ENCODE measurements at regions not wholly inside any gene's neighbourhood (a gene's known extent, or its start where the extent isn't known, plus 50 kb on each side); places are given as distances from the start of the nearest gene placed in this dataset.

- H4K20me1 ChIP-seq (ENCODE audit: insufficient read depth, low read length): no peaks in the 10 kb centered on the region
- H3K9me3 ChIP-seq (ENCODE audit: low read depth, low read length): no peaks in the 10 kb centered on the region
- H3K79me2 ChIP-seq (ENCODE audit: insufficient read depth, low read length): no peaks in the 10 kb centered on the region
- no peak overlapping the region for H3K4me2 ChIP-seq (ENCODE audit: insufficient read depth, low read length)
- DNase-seq (ENCODE audit: insufficient read length, low spot score, missing footprints): no peak
- H3K36me3 ChIP-seq (ENCODE audit: insufficient read depth, low read length): no peaks in the 10 kb centered on the region
- no peak overlapping the region for H3K4me3 ChIP-seq (ENCODE audit: insufficient read depth, low read length)
- H3K27me3 ChIP-seq (ENCODE audit: insufficient read depth, low read length): no peaks in the 10 kb centered on the region
- H2AFZ ChIP-seq (ENCODE audit: low read length): no peak overlapping the region
- no peak for TF ChIP-seq CTCF (IDR thresholded peaks at IDR 0.05; ENCODE audit: extremely low read depth, low read depth, low read length)
- no peaks in the 10 kb centered on the region for H3K4me1 ChIP-seq (ENCODE audit: insufficient read depth, low read length)
- no peak overlapping the region for H3K27ac ChIP-seq (ENCODE audit: low read depth, low read length)
These were observed 149.5 kb downstream of the PPP1R2C start for GRCh38 chrX:42628471-42628870.

- no peaks in the 10 kb centered on the region for H4K20me1 ChIP-seq (ENCODE audit: insufficient read depth, low read length)
- TF ChIP-seq CTCF (IDR thresholded peaks at IDR 0.05; ENCODE audit: extremely low read depth, low read depth, low read length): no peak
- no peaks in the 10 kb centered on the region for H3K4me1 ChIP-seq (ENCODE audit: insufficient read depth, low read length)
- no peak for DNase-seq (ENCODE audit: insufficient read length, low spot score, missing footprints)
- no peaks in the 10 kb centered on the region for H3K27me3 ChIP-seq (ENCODE audit: insufficient read depth, low read length)
- no peak overlapping the region for H3K4me3 ChIP-seq (ENCODE audit: insufficient read depth, low read length)
- no peaks in the 10 kb centered on the region for H3K79me2 ChIP-seq (ENCODE audit: insufficient read depth, low read length)
- no peak overlapping the region for H3K4me2 ChIP-seq (ENCODE audit: insufficient read depth, low read length)
- H3K36me3 ChIP-seq (ENCODE audit: insufficient read depth, low read length): no peaks in the 10 kb centered on the region
- no peaks in the 10 kb centered on the region for H3K9me3 ChIP-seq (ENCODE audit: low read depth, low read length)
- H3K27ac ChIP-seq (ENCODE audit: low read depth, low read length): no peak overlapping the region
- no peak overlapping the region for H2AFZ ChIP-seq (ENCODE audit: low read length)
These were observed 150.1 kb downstream of the PPP1R2C start for GRCh38 chrX:42627891-42628290.

- Histone ChIP-seq H3K4me3 (ENCODE audit: insufficient read depth, low read length) (no peak overlapping the region), H3K9me3 (ENCODE audit: low read depth, low read length) (no peaks in the 10 kb centered on the region)
- TF ChIP-seq CTCF (IDR thresholded peaks at IDR 0.05; ENCODE audit: extremely low read depth, low read depth, low read length): no peak
These were observed 153.4 kb downstream of the PPP1R2C start for GRCh38 chrX:42624524-42624923.

GRCh38 chrX:42619068-42619467 lies 158.9 kb downstream of the PPP1R2C start:
- no peak for TF ChIP-seq CTCF (IDR thresholded peaks at IDR 0.05; ENCODE audit: extremely low read depth, low read depth, low read length)
- Histone ChIP-seq H3K4me1 (ENCODE audit: insufficient read depth, low read length) (no peaks in the 10 kb centered on the region), H4K20me1 (ENCODE audit: insufficient read depth, low read length) (no peaks in the 10 kb centered on the region), H2AFZ (ENCODE audit: low read length) (no peak overlapping the region), H3K36me3 (ENCODE audit: insufficient read depth, low read length) (no peaks in the 10 kb centered on the region), H3K27ac (ENCODE audit: low read depth, low read length) (no peak overlapping the region), H3K79me2 (ENCODE audit: insufficient read depth, low read length) (no peaks in the 10 kb centered on the region), H3K4me2 (ENCODE audit: insufficient read depth, low read length) (no peak overlapping the region), H3K27me3 (ENCODE audit: insufficient read depth, low read length) (no peaks in the 10 kb centered on the region), H3K4me3 (ENCODE audit: insufficient read depth, low read length) (no peak overlapping the region), H3K9me3 (ENCODE audit: low read depth, low read length) (no peaks in the 10 kb centered on the region)
- no peak for DNase-seq (ENCODE audit: insufficient read length, low spot score, missing footprints)

More at GRCh38 chrX:42624524-42624923, 153.4 kb downstream of the PPP1R2C start:
- no peak overlapping the region for H3K4me2 ChIP-seq (ENCODE audit: insufficient read depth, low read length)
- H3K4me1 ChIP-seq (ENCODE audit: insufficient read depth, low read length): no peaks in the 10 kb centered on the region
- no peak overlapping the region for H2AFZ ChIP-seq (ENCODE audit: low read length)
- no peaks in the 10 kb centered on the region for H3K36me3 ChIP-seq (ENCODE audit: insufficient read depth, low read length)
- no peaks in the 10 kb centered on the region for H3K27me3 ChIP-seq (ENCODE audit: insufficient read depth, low read length)
- H4K20me1 ChIP-seq (ENCODE audit: insufficient read depth, low read length): no peaks in the 10 kb centered on the region
- no peak overlapping the region for H3K27ac ChIP-seq (ENCODE audit: low read depth, low read length)
- no peak for DNase-seq (ENCODE audit: insufficient read length, low spot score, missing footprints)
- H3K79me2 ChIP-seq (ENCODE audit: insufficient read depth, low read length): no peaks in the 10 kb centered on the region

Measured in osteoblast (primary cell).